C4-2B (cell line): ENCODE measurements at regions not wholly inside any gene's neighbourhood (a gene's known extent, or its start where the extent isn't known, plus 50 kb on each side); places are given as distances from the start of the nearest gene placed in this dataset.

Source experiments
- ZFX ChIP-seq: fragments of 450-650 bp; IDR thresholded peaks from 2 replicates; pipeline ENCODE4 v1.6.1; 2017
- TF ChIP-seq, protein P1 (sequence below): fragments of 450-650 bp; conservative IDR thresholded peaks from 2 replicates; pipeline ENCODE4 v1.5.1; 2017; ENCODE audit warnings: mild to moderate bottlenecking

- TF ChIP-seq, protein P1, sequence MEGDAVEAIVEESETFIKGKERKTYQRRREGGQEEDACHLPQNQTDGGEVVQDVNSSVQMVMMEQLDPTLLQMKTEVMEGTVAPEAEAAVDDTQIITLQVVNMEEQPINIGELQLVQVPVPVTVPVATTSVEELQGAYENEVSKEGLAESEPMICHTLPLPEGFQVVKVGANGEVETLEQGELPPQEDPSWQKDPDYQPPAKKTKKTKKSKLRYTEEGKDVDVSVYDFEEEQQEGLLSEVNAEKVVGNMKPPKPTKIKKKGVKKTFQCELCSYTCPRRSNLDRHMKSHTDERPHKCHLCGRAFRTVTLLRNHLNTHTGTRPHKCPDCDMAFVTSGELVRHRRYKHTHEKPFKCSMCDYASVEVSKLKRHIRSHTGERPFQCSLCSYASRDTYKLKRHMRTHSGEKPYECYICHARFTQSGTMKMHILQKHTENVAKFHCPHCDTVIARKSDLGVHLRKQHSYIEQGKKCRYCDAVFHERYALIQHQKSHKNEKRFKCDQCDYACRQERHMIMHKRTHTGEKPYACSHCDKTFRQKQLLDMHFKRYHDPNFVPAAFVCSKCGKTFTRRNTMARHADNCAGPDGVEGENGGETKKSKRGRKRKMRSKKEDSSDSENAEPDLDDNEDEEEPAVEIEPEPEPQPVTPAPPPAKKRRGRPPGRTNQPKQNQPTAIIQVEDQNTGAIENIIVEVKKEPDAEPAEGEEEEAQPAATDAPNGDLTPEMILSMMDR: no peak
- TF ChIP-seq ZFX: no peak
Measured at GRCh38 chr7:86049910-86050309, 593.8 kb upstream of the GRM3 start.
